ENCODE measurements at regions not wholly inside any gene's neighbourhood (a gene's known extent, or its start where the extent isn't known, plus 50 kb on each side); places are given as distances from the start of the nearest gene placed in this dataset.

DNA sequence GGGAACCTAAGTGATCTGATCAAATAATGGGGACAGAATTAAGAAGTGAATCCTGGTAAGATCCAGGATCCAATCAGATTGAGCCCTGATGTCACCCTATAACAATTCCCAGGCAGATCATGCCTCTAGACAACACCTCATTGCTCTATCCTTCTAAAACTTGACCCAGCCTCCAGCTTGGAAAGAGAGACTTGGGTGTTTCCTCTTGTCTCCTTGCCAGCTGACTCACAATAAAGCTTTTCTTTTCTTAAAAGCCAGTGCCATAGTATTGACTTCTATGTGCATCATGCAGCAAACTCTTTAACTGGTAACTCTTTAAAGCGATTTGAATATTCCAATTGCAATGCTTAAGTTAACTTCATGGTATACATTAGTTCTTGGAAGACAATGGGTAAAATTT, 109.6 kb upstream of the CHORDC1 start:
- Histone ChIP-seq H3K36me3 (ENCODE audit: control insufficient read depth in 2 of 3, insufficient read depth in 3 of 3, low read length in 3 of 3) (no peaks in the 10 kb centered on the region), H3K27ac (ENCODE audit: low read depth, low read length) (no peak overlapping the region), H3K9me3 (ENCODE audit: control insufficient read depth in 2 of 3, low read length in 3 of 3) (no peaks in the 10 kb centered on the region), H3K4me1 (ENCODE audit: control insufficient read depth in 2 of 2, insufficient read depth in 2 of 2, low read length in 2 of 2) (no peaks in the 10 kb centered on the region), H3K4me3 (ENCODE audit: low read length) (no peak overlapping the region), H3K27me3 (ENCODE audit: control insufficient read depth in 2 of 2, insufficient read depth in 2 of 2, low read length in 2 of 2) (no peaks in the 10 kb centered on the region)
- CTCF ChIA-PET = no interaction called here
- Mint-ChIP-seq H3K4me3 (no peak overlapping the region), H3K4me1 (peaks cover 0 to 3% (median 0%) of the 10 kb centered on the region in 7 donors), H3K36me3 (no peaks in the 10 kb centered on the region), H3K27ac (no peak overlapping the region), H3K27me3 (no peaks in the 10 kb centered on the region), H3K9me3 (no peaks in the 10 kb centered on the region)
- no peak for DNase-seq
- intact Hi-C loops (cut with micrococcal nuclease) = no loop called here
- ATAC-seq = no peak
- POLR2A ChIA-PET = no interaction called here

DNA sequence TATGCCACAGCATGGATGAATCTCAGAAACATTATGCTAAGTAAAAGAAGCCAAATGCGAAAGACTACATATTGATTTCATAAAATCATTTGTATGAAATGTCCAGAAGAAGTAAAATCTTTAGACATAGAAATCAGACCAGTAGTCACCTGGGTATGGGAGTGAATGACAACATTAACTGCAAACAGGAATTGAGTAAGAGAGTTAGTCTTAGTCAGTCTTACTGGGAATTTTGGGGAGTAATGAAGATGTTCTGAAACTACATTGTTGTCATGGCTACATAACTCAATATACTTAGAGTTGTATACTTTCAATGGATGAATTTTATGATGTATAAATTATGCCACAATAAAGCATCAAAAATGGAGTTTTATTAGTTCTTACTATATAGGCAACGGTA, 107.8 kb upstream of the CHORDC1 start:
- Histone ChIP-seq H3K4me1 (ENCODE audit: control insufficient read depth in 2 of 2, insufficient read depth in 2 of 2, low read length in 2 of 2) (no peaks in the 10 kb centered on the region), H3K36me3 (ENCODE audit: control insufficient read depth in 2 of 3, insufficient read depth in 3 of 3, low read length in 3 of 3) (no peaks in the 10 kb centered on the region), H3K9me3 (ENCODE audit: control insufficient read depth in 2 of 3, low read length in 3 of 3) (no peaks in the 10 kb centered on the region), H3K4me3 (ENCODE audit: low read length) (no peak overlapping the region), H3K27ac (ENCODE audit: low read depth, low read length) (no peak overlapping the region), H3K27me3 (ENCODE audit: control insufficient read depth in 2 of 2, insufficient read depth in 2 of 2, low read length in 2 of 2) (no peaks in the 10 kb centered on the region)
- ATAC-seq (no peak), DNase-seq (no peak)
- ChIA-PET POLR2A (no interaction called here), CTCF (no interaction called here)
- Mint-ChIP-seq H3K9me3 (no peaks in the 10 kb centered on the region), H3K27ac (no peak overlapping the region), H3K27me3 (no peaks in the 10 kb centered on the region), H3K4me3 (no peak overlapping the region), H3K36me3 (no peaks in the 10 kb centered on the region), H3K4me1 (peaks cover 0 to 3% (median 0%) of the 10 kb centered on the region in 7 donors)
- intact Hi-C loops (cut with micrococcal nuclease) = no loop called here

DNA sequence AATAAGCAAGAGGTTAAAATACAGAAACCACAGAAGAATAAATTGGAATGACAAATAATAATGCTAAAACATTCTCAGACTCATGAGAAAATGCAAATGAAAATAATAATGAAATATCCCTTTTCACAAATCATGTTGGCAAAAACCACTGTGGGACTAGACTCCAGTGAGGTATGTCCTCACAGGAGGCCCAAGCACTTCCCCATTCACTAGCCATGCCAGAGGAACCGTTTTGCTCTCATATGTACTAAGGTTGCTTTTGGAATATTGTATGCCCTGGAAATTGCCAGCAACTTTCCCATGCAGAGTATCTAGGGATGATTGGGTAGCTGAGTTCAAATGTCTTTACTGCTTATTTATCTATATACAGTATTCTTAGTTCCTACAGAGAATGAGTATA, 106.2 kb upstream of the CHORDC1 start:
- Mint-ChIP-seq H3K4me3 (no peak overlapping the region), H3K4me1 (peaks cover 0 to 2% (median 0%) of the 10 kb centered on the region in 7 donors), H3K27me3 (peaks cover 0 to 4% (median 0%) of the 10 kb centered on the region in 5 donors), H3K9me3 (no peaks in the 10 kb centered on the region), H3K36me3 (no peaks in the 10 kb centered on the region), H3K27ac (no peak overlapping the region)
- intact Hi-C loops (cut with micrococcal nuclease) = no loop called here
- ChIA-PET CTCF (no interaction called here), POLR2A (no interaction called here)
- Histone ChIP-seq H3K9me3 (ENCODE audit: control insufficient read depth in 2 of 3, low read length in 3 of 3) (no peaks in the 10 kb centered on the region), H3K27me3 (ENCODE audit: control insufficient read depth in 2 of 2, insufficient read depth in 2 of 2, low read length in 2 of 2) (no peaks in the 10 kb centered on the region), H3K27ac (ENCODE audit: low read depth, low read length) (no peak overlapping the region), H3K4me1 (ENCODE audit: control insufficient read depth in 2 of 2, insufficient read depth in 2 of 2, low read length in 2 of 2) (no peaks in the 10 kb centered on the region), H3K4me3 (ENCODE audit: low read length) (no peak overlapping the region), H3K36me3 (ENCODE audit: control insufficient read depth in 2 of 3, insufficient read depth in 3 of 3, low read length in 3 of 3) (no peaks in the 10 kb centered on the region)
- DNase-seq (no peak), ATAC-seq (no peak)

DNA sequence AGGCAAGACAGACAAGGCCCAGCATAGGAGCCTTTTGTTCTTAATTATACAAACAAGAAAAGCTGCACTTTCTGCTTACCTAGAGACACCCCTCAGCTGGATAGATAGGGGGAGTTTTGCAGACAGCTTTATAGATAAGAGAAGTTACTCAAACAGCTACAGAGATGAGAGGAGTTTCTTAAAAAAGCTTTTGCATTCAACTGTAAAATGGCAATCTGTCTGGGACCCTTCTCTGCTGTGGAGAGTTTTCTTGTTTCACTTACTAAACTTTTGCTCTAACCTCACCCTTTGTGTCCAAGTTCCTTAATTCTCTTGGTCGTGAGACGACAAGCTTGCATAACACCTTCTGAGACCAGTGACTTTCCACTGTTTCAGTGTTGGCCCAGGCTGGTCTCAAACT, 103.8 kb upstream of the CHORDC1 start:
- Mint-ChIP-seq H3K4me3 (no peak overlapping the region), H3K4me1 (peaks cover 0 to 2% (median 0%) of the 10 kb centered on the region in 7 donors), H3K27me3 (peaks cover 0 to 12% (median 11%) of the 10 kb centered on the region in 5 donors), H3K36me3 (no peaks in the 10 kb centered on the region), H3K9me3 (no peaks in the 10 kb centered on the region), H3K27ac (no peak overlapping the region)
- no peak for ATAC-seq
- H3K27me3 ChIP-seq (ENCODE audit: control insufficient read depth in 2 of 2, insufficient read depth in 2 of 2, low read length in 2 of 2) = no peaks in the 10 kb centered on the region
- no peaks in the 10 kb centered on the region for H3K4me1 ChIP-seq (ENCODE audit: control insufficient read depth in 2 of 2, insufficient read depth in 2 of 2, low read length in 2 of 2)
- DNase-seq = no peak
- ChIA-PET POLR2A (no interaction called here), CTCF (no interaction called here)
- intact Hi-C loops (cut with micrococcal nuclease) = no loop called here
- H3K36me3 ChIP-seq (ENCODE audit: control insufficient read depth in 2 of 3, insufficient read depth in 3 of 3, low read length in 3 of 3) = no peaks in the 10 kb centered on the region
- no peaks in the 10 kb centered on the region for H3K9me3 ChIP-seq (ENCODE audit: control insufficient read depth in 2 of 3, low read length in 3 of 3)
- no peak overlapping the region for H3K27ac ChIP-seq (ENCODE audit: low read depth, low read length)
- no peak overlapping the region for H3K4me3 ChIP-seq (ENCODE audit: low read length)

GRCh38 chr11:90323289-90323688, 100.4 kb upstream of the CHORDC1 start:
- POLR2A ChIA-PET = no interaction called here
- H3K27me3 ChIP-seq (ENCODE audit: control insufficient read depth in 2 of 2, insufficient read depth in 2 of 2, low read length in 2 of 2) = no peaks in the 10 kb centered on the region
- no peaks in the 10 kb centered on the region for H3K36me3 ChIP-seq (ENCODE audit: control insufficient read depth in 2 of 3, insufficient read depth in 3 of 3, low read length in 3 of 3)
- H3K4me3 ChIP-seq (ENCODE audit: low read length) = no peak overlapping the region
- CTCF ChIA-PET = no interaction called here
- no peaks in the 10 kb centered on the region for H3K9me3 ChIP-seq (ENCODE audit: control insufficient read depth in 2 of 3, low read length in 3 of 3)
- Mint-ChIP-seq H3K27me3 (peaks cover 0 to 12% (median 11%) of the 10 kb centered on the region in 5 donors), H3K9me3 (peaks cover 0 to 14% (median 2%) of the 10 kb centered on the region in 11 donors), H3K36me3 (peaks cover 0 to 3% (median 0%) of the 10 kb centered on the region in 5 donors), H3K4me1 (peaks cover 0 to 3% (median 0%) of the 10 kb centered on the region in 7 donors), H3K27ac (no peak overlapping the region), H3K4me3 (no peak overlapping the region)
- H3K27ac ChIP-seq (ENCODE audit: low read depth, low read length) = no peak overlapping the region
- no peak for ATAC-seq
- no peak for DNase-seq
- H3K4me1 ChIP-seq (ENCODE audit: control insufficient read depth in 2 of 2, insufficient read depth in 2 of 2, low read length in 2 of 2) = no peaks in the 10 kb centered on the region
- intact Hi-C loops (cut with micrococcal nuclease) = no loop called here

- no peak overlapping the region for H3K4me3 Mint-ChIP-seq
- intact Hi-C loops (cut with micrococcal nuclease) = no loop called here
- Histone ChIP-seq H3K4me1 (ENCODE audit: control insufficient read depth in 2 of 2, insufficient read depth in 2 of 2, low read length in 2 of 2) (no peaks in the 10 kb centered on the region), H3K4me3 (ENCODE audit: low read length) (no peak overlapping the region), H3K36me3 (ENCODE audit: control insufficient read depth in 2 of 3, insufficient read depth in 3 of 3, low read length in 3 of 3) (no peaks in the 10 kb centered on the region), H3K9me3 (ENCODE audit: control insufficient read depth in 2 of 3, low read length in 3 of 3) (no peaks in the 10 kb centered on the region), H3K27me3 (ENCODE audit: control insufficient read depth in 2 of 2, insufficient read depth in 2 of 2, low read length in 2 of 2) (no peaks in the 10 kb centered on the region), H3K27ac (ENCODE audit: low read depth, low read length) (no peak overlapping the region)
- peaks cover 0 to 3% (median 0%) of the 10 kb centered on the region in 7 donors for H3K4me1 Mint-ChIP-seq
- peaks cover 0 to 14% (median 2%) of the 10 kb centered on the region in 11 donors for H3K9me3 Mint-ChIP-seq
- ChIA-PET CTCF (no interaction called here), POLR2A (no interaction called here)
- peaks cover 0 to 12% (median 11%) of the 10 kb centered on the region in 5 donors for H3K27me3 Mint-ChIP-seq
- DNase-seq (no peak), ATAC-seq (no peak)
- peaks cover 0 to 3% (median 0%) of the 10 kb centered on the region in 5 donors for H3K36me3 Mint-ChIP-seq
- H3K27ac Mint-ChIP-seq = no peak overlapping the region
Observed at GRCh38 chr11:90321018-90321417, 98.2 kb upstream of the CHORDC1 start.

DNA sequence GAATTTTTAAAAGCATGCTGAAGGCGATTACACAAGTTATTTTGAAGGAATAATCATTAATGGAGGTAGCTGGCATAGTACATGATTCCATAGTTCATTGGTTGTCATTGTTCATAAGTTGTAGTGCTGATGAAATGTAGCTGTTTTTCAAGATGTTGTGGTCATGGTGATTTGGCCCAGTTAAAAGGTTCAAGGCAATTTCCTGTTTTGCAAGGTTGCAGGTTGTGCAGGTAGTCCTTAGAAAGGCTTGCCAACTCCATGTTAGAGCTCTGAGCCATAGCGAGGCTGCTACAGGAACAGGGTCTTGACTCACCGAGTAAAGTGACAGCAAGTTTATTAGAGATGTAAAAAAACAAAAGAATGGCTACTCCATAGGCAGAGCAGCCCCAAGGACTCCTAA, 95.8 kb upstream of the CHORDC1 start:
- Mint-ChIP-seq H3K36me3 (peaks cover 0 to 3% (median 0%) of the 10 kb centered on the region in 5 donors), H3K27ac (no peak overlapping the region), H3K4me1 (peaks cover 0 to 3% (median 0%) of the 10 kb centered on the region in 7 donors), H3K27me3 (peaks cover 0 to 12% (median 6%) of the 10 kb centered on the region in 5 donors), H3K4me3 (no peak overlapping the region), H3K9me3 (peaks cover 0 to 14% (median 2%) of the 10 kb centered on the region in 11 donors)
- H3K36me3 ChIP-seq (ENCODE audit: control insufficient read depth in 2 of 3, insufficient read depth in 3 of 3, low read length in 3 of 3) = no peaks in the 10 kb centered on the region
- H3K27ac ChIP-seq (ENCODE audit: low read depth, low read length) = no peak overlapping the region
- no peaks in the 10 kb centered on the region for H3K4me1 ChIP-seq (ENCODE audit: control insufficient read depth in 2 of 2, insufficient read depth in 2 of 2, low read length in 2 of 2)
- ChIA-PET CTCF (no interaction called here), POLR2A (no interaction called here)
- no peak for DNase-seq
- no peaks in the 10 kb centered on the region for H3K9me3 ChIP-seq (ENCODE audit: control insufficient read depth in 2 of 3, low read length in 3 of 3)
- no peak for ATAC-seq
- no peaks in the 10 kb centered on the region for H3K27me3 ChIP-seq (ENCODE audit: control insufficient read depth in 2 of 2, insufficient read depth in 2 of 2, low read length in 2 of 2)
- no peak overlapping the region for H3K4me3 ChIP-seq (ENCODE audit: low read length)
- intact Hi-C loops (cut with micrococcal nuclease) = no loop called here

All from naive thymus-derived CD4-positive, alpha-beta T cell (primary cell).